Tibial nerve (tissue), 3 donors: ENCODE measurements at regions not wholly inside any gene's neighbourhood (a gene's known extent, or its start where the extent isn't known, plus 50 kb on each side); places are given as distances from the start of the nearest gene placed in this dataset.
"Not testable (repeated sequence)": the region's sequence is repeated elsewhere in the genome, so short reads cannot be mapped to it uniquely, and the experiment has no call there.

ENCODE experiments used
- CTCF ChIP-seq, 5 experiments: fragments of 200-600 bp in 3 of 5; fragments of 450-650 bp in 2 of 5; sonication (generic) in 3 of 5; IDR thresholded peaks; one replicate each; pipeline ENCODE4 v1.5.1; 2016 to 2019; ENCODE audit warnings: antibody characterized with exemption in 5 of 5, mild to moderate bottlenecking in 3 of 5, moderate library complexity in 2 of 5
- POLR2A ChIP-seq, 2 donors: fragments of 450-650 bp; IDR thresholded peaks; one replicate each; pipeline ENCODE4 v1.6.1; 2017; ENCODE audit warnings: antibody characterized with exemption in 2 of 2, mild to moderate bottlenecking in 2 of 2, moderate library complexity in 2 of 2

DNA sequence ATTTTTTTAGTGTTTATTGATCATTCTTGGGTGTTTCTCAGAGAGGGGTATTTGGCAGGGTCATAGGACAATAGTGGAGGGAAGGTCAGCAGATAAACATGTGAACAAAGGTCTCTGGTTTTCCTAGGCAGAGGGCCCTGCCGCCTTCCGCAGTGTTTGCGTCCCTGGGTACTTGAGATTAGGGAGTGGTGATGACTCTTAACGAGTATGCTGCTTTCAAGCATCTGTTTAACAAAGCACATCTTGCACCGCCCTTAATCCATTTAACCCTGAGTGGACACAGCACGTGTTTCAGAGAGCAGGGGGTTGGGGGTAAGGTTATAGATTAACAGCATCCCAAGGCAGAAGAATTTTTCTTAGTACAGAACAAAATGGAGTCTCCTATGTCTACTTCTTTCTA is 67.1 kb upstream of the MAN1A2 start:
- TF ChIP-seq CTCF, POLR2A (IDR thresholded peaks at IDR 0.05): not testable (repeated sequence)
